Heart right ventricle (tissue), 16 donors: ENCODE measurements at regions not wholly inside any gene's neighbourhood (a gene's known extent, or its start where the extent isn't known, plus 50 kb on each side); places are given as distances from the start of the nearest gene placed in this dataset.
"Not testable (repeated sequence)": the region's sequence is repeated elsewhere in the genome, so short reads cannot be mapped to it uniquely, and the experiment has no call there.

Source experiments
- ATAC-seq, 8 donors: fragments of 200-7000 bp; cut with Tn5 transposase; one replicate each; pipeline ENCODE4 v1.9.1; 2020; ENCODE audit warnings: mild to moderate bottlenecking in 8 of 8, moderate library complexity in 8 of 8, moderate number of reproducible peaks in 1 of 8
- DNase-seq, 2 donors: peaks; one replicate each; pipeline ENCODE4 v3.0.0-alpha.2; 2020
- H3K27ac ChIP-seq, 10 donors: fragments of 200-600 bp; sonication (generic) in 2 of 10; one replicate each; pipeline versions ENCODE4 v1.5.0 to v1.8.0; 2020 to 2022; ENCODE audit warnings: mild to moderate bottlenecking in 3 of 10
- H3K27me3 ChIP-seq, 7 donors: fragments of 200-600 bp; one replicate each; pipeline ENCODE4 v1.8.0; 2021 to 2022; ENCODE audit warnings: mild to moderate bottlenecking in 2 of 7
- H3K36me3 ChIP-seq, 9 donors: fragments of 200-600 bp; sonication (generic) in 1 of 9; one replicate each; pipeline versions ENCODE4 v1.5.0 to v1.8.0; 2020 to 2022; ENCODE audit warnings: mild to moderate bottlenecking in 2 of 9
- H3K4me1 ChIP-seq, 9 donors: fragments of 200-600 bp; sonication (generic) in 1 of 9; one replicate each; pipeline versions ENCODE4 v1.5.0 to v1.8.0; 2020 to 2022; ENCODE audit warnings: mild to moderate bottlenecking in 4 of 9
- H3K4me3 ChIP-seq, 10 donors: fragments of 200-600 bp; sonication (generic) in 2 of 10; one replicate each; pipeline versions ENCODE4 v1.5.0 to v1.8.0; 2020 to 2022; ENCODE audit warnings: mild to moderate bottlenecking in 7 of 10, moderate library complexity in 2 of 10
- H3K9me3 ChIP-seq, 11 donors: fragments of 200-600 bp in 10 of 11; sonication (generic) in 2 of 11; one replicate each; pipeline versions ENCODE4 v1.5.0 to v1.8.0; 2013 to 2022; ENCODE audit warnings: mild to moderate bottlenecking in 2 of 11, control low read depth in 1 of 11, moderate library complexity in 1 of 11
- WGBS, 2 donors: extraction: QIAGEN DNeasy Blood & Tissue Kit; methylation state at CpG; one replicate each; pipeline ENCODE4 v1.1.7; 2013; ENCODE audit warnings: inconsistent platforms in 1 of 2; 5-methylcytosine and 5-hydroxymethylcytosine counted together
- intact Hi-C, 10 donors: fragments of 100-400 bp; cut with DNase I; formaldehyde crosslinking; loops; one replicate each; pipeline versions ENCODE4 v1.11.1 to v1.14.2; 2022
- TF ChIP-seq, protein P1 (sequence below), 9 donors: fragments of 200-600 bp; sonication (generic) in 2 of 9; IDR thresholded peaks; one replicate each; pipeline versions ENCODE4 v1.5.0 to v1.8.0; 2021 to 2022; ENCODE audit warnings: antibody characterized with exemption in 9 of 9, mild to moderate bottlenecking in 5 of 9, moderate library complexity in 1 of 9
- donor health status: Arrhythmogenic right ventricular cardiomyopathy.
- donor health status: ischemic (EF 13 %, LVEDD 7.1; RV severe dilation, severe dysfunction).
- donor health status: healthy with polysubstance abuse.
- donor health status: DM: no; HTN: yes; CAD: no.
- donor health status: DM: no; HTN: no; CAD: no.
- donor health status: ischemic (EF 25% LVEDD 6.9; RV normal size, moderate dysfunction).
- donor health status: ischemic (EF 25% LVEDD 5.7; RV mildly dilated, moderate dysfunction).
- donor health status: healthy.
- donor health status: DM: yes; HTN: yes; CAD: no.
- donor health status: Ischemic cardiomyopathy.
- donor health status: ischemic (EF 35%, LVEDD 5.7; RV mildly dilated, moderate dysfunction).
- donor health status: nonischemic (EF 11% LVEDD 7.7; RV severe dilation, severe dysfunction).
- donor health status: DM: yes; HTN: yes; CAD: no.
- donor health status: PGD.
- donor health status: ischemic (EF 29% LVEDD 5.4; RV normal size, mild dysfunction).
- donor health status: nonischemic (EF 23%, LVEDD 6.1; RV moderate dilation, normal function).

GRCh38 chr3:10645800-10646199 lies 140.4 kb upstream of the ATP2B2 start:
- ATAC-seq (no peak), DNase-seq (no peak)
- intact Hi-C loops = no loop called here
- H3K4me1 ChIP-seq = no peaks in the 10 kb centered on the region
- no peak overlapping the region for H3K4me3 ChIP-seq
- H3K36me3 ChIP-seq = no peaks in the 10 kb centered on the region
- H3K9me3 ChIP-seq = peaks cover 0 to 6% (median 0%) of the 10 kb centered on the region in 11 donors
- TF ChIP-seq, protein P1, sequence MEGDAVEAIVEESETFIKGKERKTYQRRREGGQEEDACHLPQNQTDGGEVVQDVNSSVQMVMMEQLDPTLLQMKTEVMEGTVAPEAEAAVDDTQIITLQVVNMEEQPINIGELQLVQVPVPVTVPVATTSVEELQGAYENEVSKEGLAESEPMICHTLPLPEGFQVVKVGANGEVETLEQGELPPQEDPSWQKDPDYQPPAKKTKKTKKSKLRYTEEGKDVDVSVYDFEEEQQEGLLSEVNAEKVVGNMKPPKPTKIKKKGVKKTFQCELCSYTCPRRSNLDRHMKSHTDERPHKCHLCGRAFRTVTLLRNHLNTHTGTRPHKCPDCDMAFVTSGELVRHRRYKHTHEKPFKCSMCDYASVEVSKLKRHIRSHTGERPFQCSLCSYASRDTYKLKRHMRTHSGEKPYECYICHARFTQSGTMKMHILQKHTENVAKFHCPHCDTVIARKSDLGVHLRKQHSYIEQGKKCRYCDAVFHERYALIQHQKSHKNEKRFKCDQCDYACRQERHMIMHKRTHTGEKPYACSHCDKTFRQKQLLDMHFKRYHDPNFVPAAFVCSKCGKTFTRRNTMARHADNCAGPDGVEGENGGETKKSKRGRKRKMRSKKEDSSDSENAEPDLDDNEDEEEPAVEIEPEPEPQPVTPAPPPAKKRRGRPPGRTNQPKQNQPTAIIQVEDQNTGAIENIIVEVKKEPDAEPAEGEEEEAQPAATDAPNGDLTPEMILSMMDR (IDR thresholded peaks at IDR 0.05) = no peak
- peaks cover 0 to 42% (median 3%) of the 10 kb centered on the region in 7 donors for H3K27me3 ChIP-seq
- no peak overlapping the region for H3K27ac ChIP-seq
- 48 to 50% methylated on average over 7 of the region's 7 CpGs for WGBS, 2 donors

- no peak for DNase-seq
- ATAC-seq = no peak
- Histone ChIP-seq H3K36me3 (no peaks in the 10 kb centered on the region), H3K9me3 (peaks cover 0 to 8% (median 0%) of the 10 kb centered on the region in 11 donors), H3K27ac (no peak overlapping the region), H3K4me3 (no peak overlapping the region), H3K4me1 (no peaks in the 10 kb centered on the region), H3K27me3 (peaks cover 0 to 33% (median 3%) of the 10 kb centered on the region in 7 donors)
- 59 to 70% methylated on average over 9 of the region's 9 CpGs for WGBS, 2 donors
- TF ChIP-seq, protein P1 (IDR thresholded peaks at IDR 0.05) = no peak
- intact Hi-C loops = no loop called here
Observed at GRCh38 chr3:10646531-10647335, 141.3 kb upstream of the ATP2B2 start.

GRCh38 chr3:10647376-10647775 lies 142.0 kb upstream of the ATP2B2 start:
- WGBS, 2 donors = 75 to 83% methylated on average over 5 of the region's 5 CpGs
- TF ChIP-seq, protein P1 (IDR thresholded peaks at IDR 0.05) = no peak
- Histone ChIP-seq H3K27ac (no peak overlapping the region), H3K36me3 (no peaks in the 10 kb centered on the region), H3K4me1 (no peaks in the 10 kb centered on the region), H3K9me3 (peaks cover 0 to 8% (median 0%) of the 10 kb centered on the region in 11 donors), H3K27me3 (peaks cover 0 to 29% (median 3%) of the 10 kb centered on the region in 7 donors), H3K4me3 (no peak overlapping the region)
- intact Hi-C loops = no loop called here
- ATAC-seq (no peak), DNase-seq (no peak)

- DNase-seq (no peak), ATAC-seq (no peak)
- 76 to 86% methylated on average over 4 of the region's 4 CpGs for WGBS, 2 donors
- no peak overlapping the region for H3K27ac ChIP-seq
- intact Hi-C loops = no loop called here
- no peak overlapping the region for H3K4me3 ChIP-seq
- no peaks in the 10 kb centered on the region for H3K4me1 ChIP-seq
- no peaks in the 10 kb centered on the region for H3K36me3 ChIP-seq
- TF ChIP-seq, protein P1 (IDR thresholded peaks at IDR 0.05) = no peak
- H3K27me3 ChIP-seq = peaks cover 0 to 25% (median 3%) of the 10 kb centered on the region in 7 donors
- H3K9me3 ChIP-seq = peaks cover 0 to 8% (median 0%) of the 10 kb centered on the region in 11 donors
Observed at GRCh38 chr3:10648181-10648580, 142.8 kb upstream of the ATP2B2 start.

DNA sequence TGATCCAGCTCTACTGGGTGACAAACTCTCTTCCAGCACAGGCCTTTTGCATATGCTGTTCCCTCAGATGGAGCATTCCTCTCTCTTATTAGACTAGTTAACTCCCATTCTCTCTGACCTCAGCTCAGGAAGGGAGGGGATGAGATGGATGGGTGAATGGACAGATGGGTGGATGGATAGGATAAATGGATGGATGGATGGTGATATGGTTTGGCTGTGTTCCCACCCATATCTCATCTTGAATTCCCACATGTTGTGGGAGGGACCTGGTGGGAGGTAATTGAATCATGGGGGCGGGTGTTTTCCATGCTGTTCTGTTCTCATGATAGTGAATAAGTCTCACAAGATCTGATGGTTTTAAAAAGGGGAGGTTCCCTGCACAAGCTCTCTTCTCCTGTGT lies 144.1 kb upstream of the ATP2B2 start:
- intact Hi-C loops, H3K36me3 ChIP-seq, H3K4me3 ChIP-seq, H3K4me1 ChIP-seq, DNase-seq, H3K27ac ChIP-seq, H3K9me3 ChIP-seq, ATAC-seq: not testable (repeated sequence)
- peaks cover 0 to 27% (median under 1%) of the 10 kb centered on the region in 7 donors for H3K27me3 ChIP-seq
- 65 to 74% methylated on average over 1 of the region's 1 CpG for WGBS, 2 donors
